Left ventricle myocardium inferior (tissue), 1 donor: ENCODE measurements at regions not wholly inside any gene's neighbourhood (a gene's known extent, or its start where the extent isn't known, plus 50 kb on each side); places are given as distances from the start of the nearest gene placed in this dataset.

Experiments used
- DNase-seq: peaks from one replicate; pipeline ENCODE4 v3.0.0-alpha.2; 2020
- H3K27ac ChIP-seq: fragments of 200-600 bp; replicated peaks from 2 replicates; pipeline ENCODE4 v1.8.0; 2021
- H3K27me3 ChIP-seq: fragments of 200-600 bp; 2 replicates; pipeline ENCODE4 v1.8.0; 2021; ENCODE audit warnings: low read depth
- H3K36me3 ChIP-seq: fragments of 200-600 bp; 2 replicates; pipeline ENCODE4 v1.8.0; 2021
- H3K4me1 ChIP-seq: fragments of 200-600 bp; 2 replicates; pipeline ENCODE4 v1.8.0; 2021
- H3K4me3 ChIP-seq: fragments of 200-600 bp; 2 replicates; pipeline ENCODE4 v1.8.0; 2021; ENCODE audit warnings: mild to moderate bottlenecking, moderate library complexity
- H3K9me3 ChIP-seq: fragments of 200-600 bp; replicated peaks from 2 replicates; pipeline ENCODE4 v1.8.0; 2021
- CTCF ChIP-seq: fragments of 200-600 bp; IDR thresholded peaks from 2 replicates; pipeline ENCODE4 v1.8.0; 2021; ENCODE audit warnings: antibody characterized with exemption, mild to moderate bottlenecking, borderline replicate concordance
- intact Hi-C: fragments of 100-400 bp; cut with micrococcal nuclease; formaldehyde crosslinking; loops from one replicate; pipeline ENCODE4 v1.11.0; 2022
- donor health status: DM: no; HTN: yes; CAD: no; lungs with severe emphysema.

- Histone ChIP-seq H3K27ac (peak overlapping the region; percentile 94), H3K4me1 (peaks cover 98% of the 10 kb centered on the region), H3K4me3 (no peak overlapping the region), H3K36me3 (no peaks in the 10 kb centered on the region), H3K9me3 (no peaks in the 10 kb centered on the region), H3K27me3 (no peaks in the 10 kb centered on the region)
- DNase-seq = no peak
- intact Hi-C loops = no loop called here
- no peak for TF ChIP-seq CTCF
These were observed 82.4 kb downstream of the ARL6IP4 start for GRCh38 chr12:123062681-123063486.

GRCh38 chr12:123061441-123062205 is 81.1 kb downstream of the ARL6IP4 start:
- no peak for TF ChIP-seq CTCF
- no peak for DNase-seq
- no peaks in the 10 kb centered on the region for H3K36me3 ChIP-seq
- peaks cover 91% of the 10 kb centered on the region for H3K4me1 ChIP-seq
- no peaks in the 10 kb centered on the region for H3K9me3 ChIP-seq
- no peaks in the 10 kb centered on the region for H3K27me3 ChIP-seq
- intact Hi-C loops = no loop called here
- no peak overlapping the region for H3K4me3 ChIP-seq
- H3K27ac ChIP-seq = peak overlapping the region; percentile 94

DNA sequence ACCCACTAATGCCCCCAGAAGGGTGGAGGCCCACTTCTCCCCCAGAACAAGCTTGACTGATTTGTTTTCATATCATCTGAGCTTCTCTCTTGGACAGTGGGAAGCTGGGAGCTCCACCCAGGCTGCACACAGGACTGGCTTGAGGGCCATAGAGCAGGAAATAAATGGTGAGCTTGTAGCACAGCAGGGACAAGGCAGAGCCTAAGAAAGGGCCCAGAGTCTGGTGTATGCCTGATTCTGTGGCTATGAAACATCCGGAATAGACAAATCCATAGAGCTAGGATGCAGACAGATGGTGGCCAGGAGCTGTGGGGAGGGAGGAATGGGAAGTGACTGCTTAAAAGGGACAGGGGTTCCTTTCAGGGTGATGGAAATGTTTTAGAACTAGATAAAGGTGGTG is 79.0 kb downstream of the ARL6IP4 start:
- no peak overlapping the region for H3K4me3 ChIP-seq
- H3K27me3 ChIP-seq = no peaks in the 10 kb centered on the region
- TF ChIP-seq CTCF = no peak
- peaks cover 69% of the 10 kb centered on the region for H3K4me1 ChIP-seq
- intact Hi-C loops = no loop called here
- no peak for DNase-seq
- H3K36me3 ChIP-seq = no peaks in the 10 kb centered on the region
- peak overlapping the region; percentile 94 for H3K27ac ChIP-seq
- H3K9me3 ChIP-seq = no peaks in the 10 kb centered on the region

DNA sequence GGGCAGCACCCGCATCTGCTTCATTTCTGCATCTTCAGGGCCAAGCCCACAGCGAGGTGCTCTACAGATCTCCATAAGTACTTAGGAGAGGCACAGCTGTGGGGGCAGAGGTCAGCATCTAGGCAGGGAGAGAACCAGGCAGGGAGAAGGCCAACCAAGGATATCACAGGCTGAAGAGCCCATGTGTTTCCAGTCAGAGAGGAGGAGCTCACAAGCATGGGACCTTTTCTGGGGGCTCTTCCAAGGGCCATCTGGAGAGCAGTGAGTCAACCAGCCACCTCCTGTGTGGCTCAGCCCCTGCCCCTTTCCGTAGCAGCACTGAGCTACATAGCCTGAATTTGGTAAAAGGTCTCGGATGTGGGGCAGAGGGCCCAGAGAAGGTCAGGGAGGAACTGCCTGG is 78.5 kb downstream of the ARL6IP4 start:
- TF ChIP-seq CTCF = no peak
- H3K27ac ChIP-seq = peak overlapping the region; percentile 94
- intact Hi-C loops = no loop called here

GRCh38 chr12:123058481-123058880 is 78.0 kb downstream of the ARL6IP4 start:
- no peak for DNase-seq
- no peaks in the 10 kb centered on the region for H3K27me3 ChIP-seq
- no peak overlapping the region for H3K4me3 ChIP-seq
- no peak for TF ChIP-seq CTCF
- peaks cover 59% of the 10 kb centered on the region for H3K4me1 ChIP-seq
- no peaks in the 10 kb centered on the region for H3K36me3 ChIP-seq
- intact Hi-C loops = no loop called here
- peak overlapping the region; percentile 94 for H3K27ac ChIP-seq
- H3K9me3 ChIP-seq = no peaks in the 10 kb centered on the region

More for the DNA sequence above, 78.5 kb downstream of the ARL6IP4 start:
- DNase-seq = no peak
- Histone ChIP-seq H3K27me3 (no peaks in the 10 kb centered on the region), H3K36me3 (no peaks in the 10 kb centered on the region), H3K4me1 (peaks cover 64% of the 10 kb centered on the region), H3K9me3 (no peaks in the 10 kb centered on the region), H3K4me3 (no peak overlapping the region)
